Smooth muscle cell (in vitro differentiated cells): ENCODE measurements at regions not wholly inside any gene's neighbourhood (a gene's known extent, or its start where the extent isn't known, plus 50 kb on each side); places are given as distances from the start of the nearest gene placed in this dataset.

Experiments used
- DNase-seq: peaks from one replicate; lab custom pipeline; 2025; ENCODE audit not compliant: unreplicated experiment; lab: John Stamatoyannopoulos, UW
- H2AFZ ChIP-seq: fragments of 200-600 bp; sonication (generic); 2 replicates; pipeline ENCODE4 v1.6.0; 2016; ENCODE audit warnings: antibody characterized with exemption, low read depth, mild to moderate bottlenecking
- H3F3A ChIP-seq: fragments of 200-600 bp; sonication (generic); 2 replicates; pipeline ENCODE4 v1.6.0; 2017; ENCODE audit warnings: antibody characterized with exemption, low read depth
- H3K27ac ChIP-seq: fragments of 200-600 bp; sonication (generic); 2 replicates; pipeline ENCODE4 v1.5.1; 2016; ENCODE audit warnings: low read depth, mild to moderate bottlenecking
- H3K27me3 ChIP-seq: fragments of 200-600 bp; sonication (generic); 2 replicates; pipeline ENCODE4 v1.6.1; 2016; ENCODE audit warnings: low read depth, mild to moderate bottlenecking
- H3K36me3 ChIP-seq: fragments of 200-600 bp; sonication (generic); 2 replicates; pipeline ENCODE4 v1.5.1; 2016; ENCODE audit warnings: low read depth
- H3K4me1 ChIP-seq: fragments of 200-600 bp; sonication (generic); 2 replicates; pipeline ENCODE4 v1.5.1; 2016; ENCODE audit warnings: low read depth
- H3K4me2 ChIP-seq: fragments of 200-600 bp; sonication (generic); 2 replicates; pipeline ENCODE4 v1.6.0; 2016; ENCODE audit warnings: mild to moderate bottlenecking
- H3K4me3 ChIP-seq: fragments of 200-600 bp; sonication (generic); 2 replicates; pipeline ENCODE4 v1.5.1; 2016; ENCODE audit warnings: mild to moderate bottlenecking
- H3K79me2 ChIP-seq: fragments of 200-600 bp; sonication (generic); 2 replicates; pipeline ENCODE4 v1.6.0; 2016; ENCODE audit warnings: low read depth, mild to moderate bottlenecking
- H3K9ac ChIP-seq: fragments of 200-600 bp; sonication (generic); 2 replicates; pipeline ENCODE4 v1.6.0; 2016; ENCODE audit warnings: low read depth
- H3K9me3 ChIP-seq: fragments of 200-600 bp; sonication (generic); replicated peaks from 2 replicates; pipeline ENCODE4 v1.5.1; 2016; ENCODE audit warnings: low read depth
- H4K20me1 ChIP-seq: fragments of 200-600 bp; sonication (generic); 2 replicates; pipeline ENCODE4 v1.6.0; 2016; ENCODE audit warnings: low read depth
- WGBS: methylation state at CpG from one replicate; pipeline ENCODE4 v1.1.7; 2016; ENCODE audit warnings: low lambda C conversion rate; 5-methylcytosine and 5-hydroxymethylcytosine counted together
- TF ChIP-seq, protein P1 (sequence below): fragments of 200-600 bp; sonication (generic); IDR thresholded peaks from 2 replicates; pipeline ENCODE4 v1.5.1; 2017; ENCODE audit warnings: borderline replicate concordance, mild to moderate bottlenecking, antibody characterized with exemption; ENCODE audit not compliant: insufficient read depth, poor library complexity, severe bottlenecking

DNA sequence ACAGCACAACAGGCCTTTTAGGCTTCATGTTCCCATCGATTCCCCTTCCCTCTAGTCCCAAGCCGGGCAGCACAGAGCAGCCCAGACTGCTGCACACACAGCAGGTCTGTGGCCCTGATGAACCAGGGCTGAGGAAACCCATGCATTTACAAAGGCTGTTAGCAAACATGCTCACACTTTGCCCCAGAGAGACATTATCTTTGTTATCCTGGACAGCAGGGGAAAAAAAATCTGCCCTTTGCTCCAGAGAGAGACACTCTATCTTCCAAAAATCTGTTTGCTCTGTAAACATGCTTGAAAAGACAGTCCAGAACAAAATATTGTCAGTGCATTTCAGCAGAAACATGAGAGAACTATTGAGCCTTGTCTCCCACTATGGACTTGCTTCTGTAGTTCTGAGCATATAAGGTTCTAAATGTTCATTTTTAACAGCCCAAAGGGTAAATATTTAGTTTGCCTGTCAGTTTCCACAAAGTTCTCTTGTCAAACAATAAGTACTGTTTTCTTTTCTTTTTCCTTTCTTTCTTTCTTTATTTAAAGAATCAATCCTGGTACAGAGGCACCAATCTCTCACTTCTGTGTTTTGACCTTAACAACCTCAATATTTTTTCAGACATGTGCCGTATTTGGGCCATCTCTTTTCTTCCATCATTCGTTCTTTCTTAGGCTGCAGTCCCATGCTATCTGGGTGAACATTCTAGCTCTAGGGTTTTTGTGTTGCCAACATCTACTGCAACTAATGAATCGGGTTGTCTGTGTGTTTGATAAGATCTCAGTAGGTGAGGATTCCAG lies 468.0 kb downstream of the EPM2A start:
- no peak overlapping the region for H3K27ac ChIP-seq
- H2AFZ ChIP-seq: no peak overlapping the region
- no peaks in the 10 kb centered on the region for H3K9me3 ChIP-seq
- no peak overlapping the region for H3K4me2 ChIP-seq
- H3K36me3 ChIP-seq: no peaks in the 10 kb centered on the region
- no peaks in the 10 kb centered on the region for H3F3A ChIP-seq
- H3K79me2 ChIP-seq: no peaks in the 10 kb centered on the region
- H4K20me1 ChIP-seq: no peaks in the 10 kb centered on the region
- 91% methylated on average over 5 of the region's 5 CpGs for WGBS
- H3K4me3 ChIP-seq: no peak overlapping the region
- DNase-seq: no peak
- no peaks in the 10 kb centered on the region for H3K4me1 ChIP-seq
- H3K27me3 ChIP-seq: no peaks in the 10 kb centered on the region
- TF ChIP-seq, protein P1, sequence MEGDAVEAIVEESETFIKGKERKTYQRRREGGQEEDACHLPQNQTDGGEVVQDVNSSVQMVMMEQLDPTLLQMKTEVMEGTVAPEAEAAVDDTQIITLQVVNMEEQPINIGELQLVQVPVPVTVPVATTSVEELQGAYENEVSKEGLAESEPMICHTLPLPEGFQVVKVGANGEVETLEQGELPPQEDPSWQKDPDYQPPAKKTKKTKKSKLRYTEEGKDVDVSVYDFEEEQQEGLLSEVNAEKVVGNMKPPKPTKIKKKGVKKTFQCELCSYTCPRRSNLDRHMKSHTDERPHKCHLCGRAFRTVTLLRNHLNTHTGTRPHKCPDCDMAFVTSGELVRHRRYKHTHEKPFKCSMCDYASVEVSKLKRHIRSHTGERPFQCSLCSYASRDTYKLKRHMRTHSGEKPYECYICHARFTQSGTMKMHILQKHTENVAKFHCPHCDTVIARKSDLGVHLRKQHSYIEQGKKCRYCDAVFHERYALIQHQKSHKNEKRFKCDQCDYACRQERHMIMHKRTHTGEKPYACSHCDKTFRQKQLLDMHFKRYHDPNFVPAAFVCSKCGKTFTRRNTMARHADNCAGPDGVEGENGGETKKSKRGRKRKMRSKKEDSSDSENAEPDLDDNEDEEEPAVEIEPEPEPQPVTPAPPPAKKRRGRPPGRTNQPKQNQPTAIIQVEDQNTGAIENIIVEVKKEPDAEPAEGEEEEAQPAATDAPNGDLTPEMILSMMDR: no peak
- H3K9ac ChIP-seq: no peak overlapping the region

DNA sequence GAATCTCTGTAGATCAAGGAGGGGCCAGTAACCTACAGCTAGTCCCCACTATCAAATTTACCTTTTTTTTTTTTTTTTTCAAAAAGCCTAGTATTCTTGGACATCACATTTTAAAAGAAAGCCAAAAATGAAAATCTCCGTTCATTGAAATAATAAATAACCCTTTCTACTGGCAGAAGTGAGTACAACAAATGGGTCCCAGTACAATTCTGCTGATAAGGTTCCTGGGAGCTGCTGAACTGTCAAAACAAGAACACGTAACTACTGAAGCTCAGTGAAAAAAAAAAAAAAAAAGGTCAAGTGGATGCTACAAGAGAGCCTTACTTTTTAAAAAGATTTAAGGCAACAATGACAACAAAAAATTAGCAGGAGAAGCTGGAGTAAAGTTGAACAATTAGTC lies 464.9 kb downstream of the EPM2A start:
- Histone ChIP-seq H3K9ac (no peak overlapping the region), H3F3A (no peaks in the 10 kb centered on the region), H3K27ac (no peak overlapping the region), H3K4me3 (no peak overlapping the region), H3K36me3 (no peaks in the 10 kb centered on the region), H3K4me2 (no peak overlapping the region), H3K27me3 (no peaks in the 10 kb centered on the region), H4K20me1 (no peaks in the 10 kb centered on the region), H3K79me2 (no peaks in the 10 kb centered on the region), H3K4me1 (no peaks in the 10 kb centered on the region), H3K9me3 (no peaks in the 10 kb centered on the region), H2AFZ (no peak overlapping the region)
- WGBS: 74% methylated on average over 2 of the region's 2 CpGs
- TF ChIP-seq, protein P1: no peak
- DNase-seq: no peak

DNA sequence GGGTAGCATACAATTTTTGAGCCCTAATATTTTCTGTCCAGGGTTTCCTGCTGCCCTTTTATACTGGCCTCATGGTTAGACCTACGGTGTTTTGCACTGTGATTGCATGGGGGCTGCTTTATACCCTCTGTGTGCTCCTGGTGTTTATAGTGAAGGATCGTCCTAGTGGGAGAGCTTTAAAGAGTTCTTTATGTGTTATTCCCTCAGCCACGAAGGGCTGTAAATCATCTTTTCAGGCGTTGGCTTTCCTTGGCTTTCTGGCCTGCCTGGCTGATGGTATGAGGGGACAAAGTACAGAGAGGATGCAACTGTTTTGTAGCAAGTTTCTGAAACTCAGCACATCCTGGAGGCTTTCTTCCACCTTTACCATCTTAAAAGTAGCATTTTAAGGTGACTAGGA lies 464.3 kb downstream of the EPM2A start:
- no peaks in the 10 kb centered on the region for H3K36me3 ChIP-seq
- H2AFZ ChIP-seq: no peak overlapping the region
- no peaks in the 10 kb centered on the region for H3K9me3 ChIP-seq
- no peaks in the 10 kb centered on the region for H3K4me1 ChIP-seq
- H4K20me1 ChIP-seq: no peaks in the 10 kb centered on the region
- no peaks in the 10 kb centered on the region for H3K27me3 ChIP-seq
- H3K79me2 ChIP-seq: no peaks in the 10 kb centered on the region
- H3K4me3 ChIP-seq: no peak overlapping the region
- no peak overlapping the region for H3K9ac ChIP-seq
- no peaks in the 10 kb centered on the region for H3F3A ChIP-seq
- H3K4me2 ChIP-seq: no peak overlapping the region
- DNase-seq: no peak
- no peak overlapping the region for H3K27ac ChIP-seq
- 40% methylated on average over 4 of the region's 4 CpGs for WGBS
- TF ChIP-seq, protein P1: no peak

DNA sequence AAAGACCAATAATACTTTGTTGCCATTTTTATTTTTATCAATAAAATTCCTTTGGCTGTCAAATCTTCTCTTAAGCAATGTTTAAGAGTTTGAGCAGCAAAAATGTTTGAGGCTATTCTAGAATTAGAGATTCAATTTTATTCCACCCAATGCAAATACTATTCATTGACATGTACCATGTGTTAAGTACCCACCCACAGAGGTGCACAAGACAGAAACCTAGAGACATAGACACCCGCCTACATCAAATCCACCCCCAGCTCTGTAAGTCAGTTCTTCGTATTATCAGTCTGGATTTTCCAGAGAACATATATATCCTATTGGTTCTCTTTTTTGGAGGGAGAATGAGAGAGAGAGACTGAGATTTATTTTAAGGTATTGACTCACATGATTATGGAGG lies 463.7 kb downstream of the EPM2A start:
- 96% methylated on average over 2 of the region's 2 CpGs for WGBS
- Histone ChIP-seq H3K4me3 (no peak overlapping the region), H3K4me2 (no peak overlapping the region), H3F3A (no peaks in the 10 kb centered on the region), H4K20me1 (no peaks in the 10 kb centered on the region), H3K79me2 (no peaks in the 10 kb centered on the region), H3K9me3 (no peaks in the 10 kb centered on the region), H3K27me3 (no peaks in the 10 kb centered on the region), H3K4me1 (no peaks in the 10 kb centered on the region), H3K36me3 (no peaks in the 10 kb centered on the region), H3K9ac (no peak overlapping the region), H2AFZ (no peak overlapping the region), H3K27ac (no peak overlapping the region)
- no peak for DNase-seq
- TF ChIP-seq, protein P1: no peak
